Loucy (cell line): ENCODE measurements at regions not wholly inside any gene's neighbourhood (a gene's known extent, or its start where the extent isn't known, plus 50 kb on each side); places are given as distances from the start of the nearest gene placed in this dataset.

Source experiments
- CTCF ChIP-seq: fragments of 200-600 bp; sonication (generic); conservative IDR thresholded peaks from 2 replicates; pipeline ENCODE4 v1.5.1; 2014; ENCODE audit warnings: mild to moderate bottlenecking, antibody characterized with exemption, low read length
- EZH2phosphoT487 ChIP-seq: fragments of 200-600 bp; IDR thresholded peaks from 2 replicates; pipeline ENCODE4 v1.6.1; 2018; ENCODE audit warnings: antibody characterized with exemption, mild to moderate bottlenecking, moderate library complexity, borderline replicate concordance

GRCh38 chr7:42426163-42426562, 189.2 kb upstream of the GLI3 start:
- TF ChIP-seq CTCF (no peak), EZH2phosphoT487 (no peak)
